IPS-18c (cell line): ENCODE measurements at regions not wholly inside any gene's neighbourhood (a gene's known extent, or its start where the extent isn't known, plus 50 kb on each side); places are given as distances from the start of the nearest gene placed in this dataset.

Source experiments
- H3K4me3 ChIP-seq: 2 replicates; pipeline ENCODE4 v1.7.0; 2013; ENCODE audit warnings: low read depth, mild to moderate bottlenecking, low read length, moderate library complexity; ENCODE audit not compliant: insufficient read depth
- H3K9me3 ChIP-seq: one replicate; pipeline ENCODE4 v1.6.1; 2013; ENCODE audit warnings: mild to moderate bottlenecking, low read length, moderate library complexity; ENCODE audit not compliant: control insufficient read depth, insufficient read depth

DNA sequence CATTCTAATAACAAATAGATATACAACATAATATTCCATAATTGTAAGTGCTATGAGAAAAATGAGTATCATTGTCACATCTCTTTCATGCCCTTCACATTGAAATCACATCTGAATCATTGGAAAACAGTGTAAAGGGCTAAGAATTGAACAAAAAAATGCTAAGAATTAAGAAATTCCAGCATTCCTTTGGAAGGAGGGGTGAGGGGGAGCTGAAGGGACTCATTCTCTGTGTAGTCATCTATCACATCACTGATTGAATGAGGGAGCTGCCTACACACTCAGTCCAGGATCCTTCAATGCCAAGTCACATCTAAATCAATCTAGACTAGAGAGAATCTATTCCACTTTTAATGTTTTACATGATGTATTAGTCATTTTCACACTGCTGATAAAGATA lies 286.6 kb downstream of the DTWD2 start:
- H3K9me3 ChIP-seq: peaks cover 19% of the 10 kb centered on the region
- H3K4me3 ChIP-seq: no peak overlapping the region

DNA sequence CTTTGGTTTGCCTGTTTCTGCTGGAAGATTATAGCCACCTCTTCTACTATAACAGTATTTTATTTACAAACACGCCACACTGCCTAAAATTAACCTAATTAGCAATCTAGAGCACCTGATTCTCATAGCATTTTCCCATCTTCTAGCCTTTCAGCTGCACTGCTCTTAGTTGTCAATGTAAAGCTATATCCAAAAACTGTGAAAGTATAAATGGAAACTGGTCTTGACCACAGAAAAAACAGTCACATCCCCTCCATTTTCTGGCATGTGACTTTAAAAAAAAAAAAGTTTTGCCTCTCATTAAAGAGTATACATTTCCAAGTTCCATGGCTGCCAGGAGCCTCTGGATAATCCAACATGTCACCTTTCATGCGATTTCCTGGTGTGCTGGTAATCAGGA lies 287.8 kb downstream of the DTWD2 start:
- H3K9me3 ChIP-seq: peaks cover 19% of the 10 kb centered on the region
- no peak overlapping the region for H3K4me3 ChIP-seq

- Histone ChIP-seq H3K4me3 (no peak overlapping the region), H3K9me3 (peaks cover 13% of the 10 kb centered on the region)
Measured at GRCh38 chr5:118698774-118699173, 289.6 kb downstream of the DTWD2 start.

- Histone ChIP-seq H3K9me3 (peaks cover 3% of the 10 kb centered on the region), H3K4me3 (no peak overlapping the region)
Measured at GRCh38 chr5:118696076-118696475, 292.3 kb downstream of the DTWD2 start.

DNA sequence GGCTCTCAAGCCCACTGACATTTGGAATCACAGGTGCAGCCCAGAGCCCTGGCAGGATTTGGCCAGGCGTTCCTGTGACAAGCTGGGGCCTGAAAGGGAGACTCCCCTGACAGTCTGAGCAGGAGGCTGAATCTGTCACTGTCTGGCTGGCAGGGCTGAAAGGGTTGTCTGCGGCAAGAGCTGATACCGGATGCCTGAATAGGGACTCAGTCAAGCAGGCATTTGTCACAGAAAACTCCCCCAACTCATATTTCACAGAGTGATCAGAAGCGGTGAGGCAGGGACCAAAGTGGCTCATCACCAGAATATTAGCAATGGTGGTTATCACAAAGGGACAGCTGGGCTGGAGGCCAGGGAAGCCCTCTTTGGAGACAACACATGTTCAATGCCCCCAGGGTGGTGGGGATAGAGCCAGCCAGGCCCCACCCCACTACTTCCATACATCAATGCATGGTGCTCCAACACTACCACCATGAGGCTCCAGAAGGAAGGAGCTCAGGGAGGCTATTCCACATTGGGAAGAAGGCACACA lies 295.5 kb downstream of the DTWD2 start:
- H3K9me3 ChIP-seq: no peaks in the 10 kb centered on the region
- no peak overlapping the region for H3K4me3 ChIP-seq

DNA sequence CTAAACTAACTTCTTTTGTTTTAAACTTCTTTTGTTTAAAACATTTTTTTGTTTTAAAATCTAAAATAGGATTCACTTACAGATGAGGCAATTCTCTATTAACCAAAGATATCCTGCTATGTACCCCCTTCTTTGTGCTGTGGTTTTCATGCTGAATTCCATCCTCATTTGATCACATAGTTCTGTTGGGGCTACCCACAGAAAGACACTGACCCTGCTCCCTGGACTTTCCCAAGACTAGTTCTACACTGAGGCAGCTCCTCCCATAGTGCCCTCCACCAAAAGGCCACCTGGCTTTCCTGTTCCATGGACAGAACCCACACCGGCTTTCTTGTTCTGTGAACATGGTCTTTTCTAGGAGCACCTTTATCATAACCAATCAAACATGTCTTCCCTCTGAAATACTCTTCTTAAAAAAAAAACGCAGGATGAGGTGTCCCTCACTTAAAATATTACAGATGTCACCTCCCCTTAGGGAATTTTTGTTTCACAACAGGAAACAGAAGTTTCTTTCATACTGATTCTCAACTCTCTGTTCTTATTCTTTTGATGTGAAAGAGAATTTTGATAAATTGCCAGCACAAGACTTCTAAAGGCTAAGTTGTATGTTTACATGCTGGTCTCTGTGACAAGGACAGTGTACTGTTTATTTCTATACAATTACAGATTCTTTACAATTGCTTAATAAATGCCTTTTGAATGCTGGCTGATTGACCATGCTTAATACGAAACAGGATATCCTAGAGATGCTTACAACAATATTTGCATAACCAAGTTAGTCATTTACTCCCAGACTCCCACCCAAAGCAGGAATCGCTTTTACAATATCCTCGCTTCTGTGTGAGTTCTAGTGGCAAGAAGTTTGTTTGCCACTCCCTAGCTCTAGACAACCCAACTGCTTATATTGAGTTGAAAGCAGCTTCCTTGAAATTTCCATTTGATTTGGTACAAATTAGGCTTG lies 300.4 kb downstream of the DTWD2 start:
- H3K4me3 ChIP-seq: no peak overlapping the region
- H3K9me3 ChIP-seq: no peaks in the 10 kb centered on the region

- no peaks in the 10 kb centered on the region for H3K9me3 ChIP-seq
- no peak overlapping the region for H3K4me3 ChIP-seq
Measured at GRCh38 chr5:118687100-118687499, 301.2 kb downstream of the DTWD2 start.

DNA sequence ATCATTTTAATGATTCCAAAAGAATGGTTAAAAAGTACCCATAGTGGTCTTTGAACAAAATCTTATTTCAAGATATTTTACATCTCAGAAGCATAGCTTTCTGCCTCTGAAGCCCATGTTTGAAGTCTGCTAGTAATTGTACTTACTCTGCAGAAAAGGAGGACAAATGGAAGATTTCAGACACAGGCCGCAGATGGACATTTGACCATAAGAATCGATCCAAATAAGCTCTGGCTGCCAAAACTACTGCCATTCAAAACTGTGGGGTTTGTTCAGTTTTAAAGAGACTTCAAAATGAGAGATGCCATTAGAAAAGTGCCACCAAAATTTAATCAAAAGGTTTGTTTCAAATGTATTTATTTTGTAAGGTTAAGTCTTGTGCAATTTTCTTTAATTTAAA lies 306.7 kb downstream of the DTWD2 start:
- Histone ChIP-seq H3K9me3 (no peaks in the 10 kb centered on the region), H3K4me3 (no peak overlapping the region)

GRCh38 chr5:118679264-118679940 lies 308.9 kb downstream of the DTWD2 start:
- Histone ChIP-seq H3K4me3 (no peak overlapping the region), H3K9me3 (no peaks in the 10 kb centered on the region)

DNA sequence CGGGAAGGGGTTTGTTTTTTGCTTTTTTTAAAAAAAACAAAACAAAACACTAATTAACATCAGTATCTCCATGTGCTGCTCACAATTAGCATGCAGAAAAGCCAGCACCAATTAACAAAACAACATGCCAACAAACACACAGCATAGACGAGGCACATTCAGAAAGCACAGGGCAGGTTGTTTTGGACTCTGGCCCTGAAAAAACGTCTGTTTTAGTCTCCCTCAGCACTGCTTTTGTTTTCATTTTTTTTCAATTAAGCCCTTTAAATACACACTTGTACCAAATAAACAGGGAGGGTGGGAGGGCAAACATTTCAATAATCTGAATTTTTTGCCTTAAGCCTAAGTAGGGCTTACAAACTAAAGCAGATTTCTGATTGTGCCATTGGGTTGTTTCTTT lies 309.6 kb downstream of the DTWD2 start:
- Histone ChIP-seq H3K9me3 (no peaks in the 10 kb centered on the region), H3K4me3 (no peak overlapping the region)

GRCh38 chr5:118675247-118675646 lies 313.1 kb downstream of the DTWD2 start:
- H3K9me3 ChIP-seq: no peaks in the 10 kb centered on the region
- no peak overlapping the region for H3K4me3 ChIP-seq

GRCh38 chr5:118657576-118657975 lies 330.8 kb downstream of the DTWD2 start:
- peaks cover 7% of the 10 kb centered on the region for H3K9me3 ChIP-seq

GRCh38 chr5:118653872-118654271 lies 334.5 kb downstream of the DTWD2 start:
- Histone ChIP-seq H3K4me3 (no peak overlapping the region), H3K9me3 (peaks cover 7% of the 10 kb centered on the region)

More at GRCh38 chr5:118657576-118657975, 330.8 kb downstream of the DTWD2 start:
- no peak overlapping the region for H3K4me3 ChIP-seq

DNA sequence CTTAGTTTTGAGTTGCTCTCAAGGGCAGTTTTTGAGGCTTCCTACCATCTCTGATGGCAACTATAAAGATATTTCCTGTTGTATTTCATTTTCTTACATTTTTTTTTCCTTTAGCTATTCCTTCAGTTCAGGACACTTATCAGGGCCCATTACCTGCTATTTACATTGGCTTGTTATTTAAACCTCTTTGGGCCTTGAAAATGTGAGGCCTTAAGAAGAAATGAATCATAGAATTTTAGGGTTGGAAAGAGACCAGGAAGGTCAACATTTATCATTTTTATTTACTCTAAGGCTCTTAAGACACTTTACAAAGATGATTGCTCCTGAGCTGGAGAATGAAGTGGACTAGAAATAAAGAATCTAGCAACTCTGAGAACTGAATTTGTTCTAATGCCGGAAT lies 335.2 kb downstream of the DTWD2 start:
- peaks cover 7% of the 10 kb centered on the region for H3K9me3 ChIP-seq
- H3K4me3 ChIP-seq: no peak overlapping the region

- Histone ChIP-seq H3K9me3 (no peaks in the 10 kb centered on the region), H3K4me3 (no peak overlapping the region)
Measured at GRCh38 chr5:118651002-118651401, 337.3 kb downstream of the DTWD2 start.

- Histone ChIP-seq H3K9me3 (no peaks in the 10 kb centered on the region), H3K4me3 (no peak overlapping the region)
Measured at GRCh38 chr5:118647587-118647986, 340.8 kb downstream of the DTWD2 start.

- Histone ChIP-seq H3K9me3 (no peaks in the 10 kb centered on the region), H3K4me3 (no peak overlapping the region)
Measured at GRCh38 chr5:118646917-118647316, 341.4 kb downstream of the DTWD2 start.
